IMR-90 (cell line): ENCODE measurements at regions not wholly inside any gene's neighbourhood (a gene's known extent, or its start where the extent isn't known, plus 50 kb on each side); places are given as distances from the start of the nearest gene placed in this dataset.

ENCODE experiments used
- ATAC-seq: fragments of 200-7000 bp; cut with Tn5 transposase; 2 replicates; pipeline ENCODE4 v1.9.1; 2020; ENCODE audit warnings: low read depth, mild to moderate bottlenecking, moderate library complexity
- BruUV-seq: library from RNA; stranded (reverse); fragments of 400-500 nt; replicated peaks from 2 replicates; lab custom pipeline; 2021; lab: Mats Ljungman, UMichigan
- CTCF ChIA-PET: fragments of 300-600 bp; formaldehyde crosslinking; extraction: SDS; loops from one replicate; lab custom pipeline; 2021; ENCODE audit warnings: antibody characterized with exemption; lab: Yijun Ruan, JAX
- POLR2A ChIA-PET: fragments of 300-600 bp; sonication (Branson Sonifier 250); formaldehyde crosslinking; loops from one replicate; lab custom pipeline; 2022; ENCODE audit warnings: antibody characterized with exemption; ENCODE audit not compliant: unreplicated experiment; lab: Charles Lee
- DNase-seq: peaks from one replicate; pipeline ENCODE4 v3.0.0; 2013
- H2AFZ ChIP-seq: replicated peaks from 2 replicates; pipeline ENCODE3; 2013; ENCODE audit warnings: low read length, mild to moderate bottlenecking; ENCODE audit not compliant: poor library complexity
- H2AK5ac ChIP-seq: 2 replicates; pipeline ENCODE4 v1.6.1; 2013; ENCODE audit warnings: low read depth, low read length, inconsistent platforms
- H2AK9ac ChIP-seq: replicated peaks from 2 replicates; pipeline ENCODE3; 2013; ENCODE audit warnings: mild to moderate bottlenecking, low read depth, low read length, moderate library complexity; ENCODE audit not compliant: poor library complexity
- H2BK120ac ChIP-seq: 2 replicates; pipeline ENCODE4 v1.6.1; 2013; ENCODE audit warnings: low read depth, low read length, inconsistent platforms
- H2BK15ac ChIP-seq: 3 replicates; pipeline ENCODE4 v1.6.1; 2013; ENCODE audit warnings: low read depth, low read length, inconsistent platforms
- H2BK20ac ChIP-seq: 2 replicates; pipeline ENCODE4 v1.6.1; 2013; ENCODE audit warnings: low read depth, mild to moderate bottlenecking, inconsistent platforms, low read length, moderate library complexity
- H2BK5ac ChIP-seq: 2 replicates; pipeline ENCODE4 v1.6.1; 2013; ENCODE audit warnings: mild to moderate bottlenecking, low read depth, low read length, inconsistent platforms; ENCODE audit not compliant: poor library complexity, severe bottlenecking
- H3K14ac ChIP-seq: replicated peaks from 2 replicates; pipeline ENCODE4 v1.6.1; 2013; ENCODE audit warnings: low read depth, low read length, inconsistent platforms
- H3K18ac ChIP-seq: 2 replicates; pipeline ENCODE4 v1.6.1; 2013; ENCODE audit warnings: low read depth, low read length, control low read depth
- H3K23ac ChIP-seq: 2 replicates; pipeline ENCODE4 v1.6.1; 2013; ENCODE audit warnings: low read depth, low read length, inconsistent platforms
- H3K27ac ChIP-seq: 2 replicates; pipeline ENCODE4 v1.5.1; 2013; ENCODE audit warnings: mild to moderate bottlenecking, control low read depth, low read length; ENCODE audit not compliant: insufficient read depth
- H3K27me3 ChIP-seq: 2 replicates; pipeline ENCODE4 v1.6.1; 2013; ENCODE audit warnings: low read length; ENCODE audit not compliant: control insufficient read depth, insufficient read depth
- H3K36me3 ChIP-seq: 2 replicates; pipeline ENCODE4 v1.6.1; 2013; ENCODE audit warnings: low read length, mixed read lengths; ENCODE audit not compliant: control insufficient read depth, insufficient read depth
- H3K4ac ChIP-seq: 2 replicates; pipeline ENCODE4 v1.6.1; 2013; ENCODE audit warnings: low read depth, low read length, inconsistent platforms
- H3K4me1 ChIP-seq: 2 replicates; pipeline ENCODE4 v1.6.1; 2013; ENCODE audit warnings: low read length, mixed read lengths; ENCODE audit not compliant: control insufficient read depth, insufficient read depth
- H3K4me2 ChIP-seq: 2 replicates; pipeline ENCODE4 v1.6.1; 2013; ENCODE audit warnings: low read depth, mild to moderate bottlenecking, control low read depth, low read length, moderate library complexity
- H3K4me3 ChIP-seq: 2 replicates; pipeline ENCODE4 v1.5.1; 2013; ENCODE audit warnings: low read depth, mild to moderate bottlenecking, control low read depth, low read length, moderate library complexity; ENCODE audit not compliant: insufficient read depth
- H3K56ac ChIP-seq: 2 replicates; pipeline ENCODE4 v1.6.1; 2013; ENCODE audit warnings: low read length, inconsistent platforms; ENCODE audit not compliant: insufficient read depth; ENCODE audit errors: extremely low read depth
- H3K79me1 ChIP-seq, 2 experiments: 2 replicates each; pipeline ENCODE4 v1.6.1; 2013; ENCODE audit warnings: low read length in 2 of 2, inconsistent platforms in 1 of 2, low read depth in 1 of 2
- H3K9ac ChIP-seq: 2 replicates; pipeline ENCODE4 v1.6.1; 2013; ENCODE audit warnings: low read depth, low read length, control low read depth
- H3K9me1 ChIP-seq: 2 replicates; pipeline ENCODE4 v1.6.1; 2013; ENCODE audit warnings: low read length, inconsistent platforms; ENCODE audit not compliant: insufficient read depth
- H3K9me3 ChIP-seq: 2 replicates; pipeline ENCODE4 v1.6.1; 2013; ENCODE audit warnings: low read length; ENCODE audit not compliant: control insufficient read depth, insufficient read depth
- H4K20me1 ChIP-seq: 2 replicates; pipeline ENCODE4 v1.6.1; 2013; ENCODE audit warnings: low read length, inconsistent platforms; ENCODE audit not compliant: insufficient read depth
- H4K5ac ChIP-seq: 2 replicates; pipeline ENCODE4 v1.6.1; 2013; ENCODE audit warnings: mild to moderate bottlenecking, low read depth, low read length, control low read depth
- H4K8ac ChIP-seq, 2 experiments: 2 replicates each; pipeline ENCODE4 v1.6.1; 2013; ENCODE audit warnings: low read depth in 2 of 2, low read length in 2 of 2, control low read depth in 1 of 2, inconsistent platforms in 1 of 2
- H4K91ac ChIP-seq: 2 replicates; pipeline ENCODE4 v1.6.1; 2013; ENCODE audit warnings: low read depth, low read length, inconsistent platforms; ENCODE audit not compliant: insufficient read depth
- CHD1 ChIP-seq: IDR thresholded peaks from 2 replicates; pipeline ENCODE4 v1.6.1; 2012; ENCODE audit warnings: low read depth, low read length, improper control_type of control experiment
- CTCF ChIP-seq: conservative IDR thresholded peaks from 2 replicates; pipeline ENCODE4 v1.5.1; 2012; ENCODE audit warnings: mild to moderate bottlenecking, low read depth, low read length, improper control_type of control experiment
- MAFK ChIP-seq: IDR thresholded peaks from 2 replicates; pipeline ENCODE4 v1.6.1; 2012; ENCODE audit warnings: low read depth, low read length, improper control_type of control experiment
- MAZ ChIP-seq: IDR thresholded peaks from 2 replicates; pipeline ENCODE4 v1.6.1; 2012; ENCODE audit warnings: low read depth, mild to moderate bottlenecking, low read length, improper control_type of control experiment, moderate library complexity, borderline replicate concordance
- RAD21 ChIP-seq: IDR thresholded peaks from 2 replicates; pipeline ENCODE4 v1.6.1; 2012; ENCODE audit warnings: low read length, improper control_type of control experiment
- RCOR1 ChIP-seq: IDR thresholded peaks from 2 replicates; pipeline ENCODE4 v1.6.1; 2012; ENCODE audit warnings: mild to moderate bottlenecking, low read length, improper control_type of control experiment; ENCODE audit not compliant: insufficient replicate concordance
- SMC3 ChIP-seq: fragments of 150-350 bp; IDR thresholded peaks from 2 replicates; pipeline ENCODE4 v1.6.1; 2016; ENCODE audit warnings: low read depth, mild to moderate bottlenecking, antibody characterized with exemption, low read length, moderate library complexity
- WGBS, 2 experiments: methylation state at CpG; one replicate each; pipeline versions ENCODE4 v1.1.5 to v1.1.7; 2013; ENCODE audit warnings: missing lambda C conversion rate in 2 of 2; ENCODE audit not compliant: insufficient read length in 1 of 2; ENCODE audit errors: extremely low coverage in 2 of 2; 5-methylcytosine and 5-hydroxymethylcytosine counted together
- dilution Hi-C: fragments of 300-500 bp; cut with HindIII; formaldehyde crosslinking; loops from one replicate; pipeline ENCODE4 v1.14.3; 2018; ENCODE audit warnings: low sequenced_read_pairs; ENCODE audit not compliant: unreplicated experiment
- in situ Hi-C: fragments of 300-500 bp; cut with MboI; formaldehyde crosslinking; loops from 3 replicates; pipeline ENCODE4 v1.14.3; 2019; ENCODE audit warnings: low sequenced_read_pairs, inconsistent platforms, mixed read lengths
- intact Hi-C: fragments of 100-400 bp; cut with micrococcal nuclease; formaldehyde crosslinking; loops from 2 replicates; pipeline ENCODE4 v1.10.0; 2022

- H3K23ac ChIP-seq: no peak overlapping the region; the same call in 1 of the 2 replicates
- H3K56ac ChIP-seq: peak overlapping the region; percentile 38; the same call in 1 of the 2 replicates
- peak overlapping the region; percentile 47 for H2AK9ac ChIP-seq
- no peak overlapping the region for H3K4me3 ChIP-seq
- no peak overlapping the region for H2BK15ac ChIP-seq
- peak overlapping the region; percentile 71 for H3K4ac ChIP-seq
- H3K79me1 ChIP-seq: peaks cover 16 to 40% of the 10 kb centered on the region in 2 experiments
- peak overlapping the region; percentile 53 for H2AFZ ChIP-seq
- H3K9ac ChIP-seq: no peak overlapping the region; the same call in 1 of the 2 replicates
- peak overlapping the region; percentile 29 for H2BK5ac ChIP-seq
- no peak overlapping the region for H4K5ac ChIP-seq
- H3K18ac ChIP-seq: no peak overlapping the region
- in situ Hi-C loops (loop anchor here (5.0 kb wide), 1 partner anchor 43 kb away; no protein-coding TSS in a partner anchor), dilution Hi-C loops (no loop called here), intact Hi-C loops (loop anchor here (2.0 kb wide), 1 partner anchor 109 kb away; no protein-coding TSS in a partner anchor)
- no peak overlapping the region; the same call in 1 of the 2 replicates for H4K91ac ChIP-seq
- ATAC-seq (no peak), DNase-seq (no peak)
- TF ChIP-seq RCOR1 (peak; percentile 76), CHD1 (no peak), MAFK (no peak), SMC3 (peak; percentile 24; the same call in 1 of the 2 replicates), CTCF (peak; percentile 43), RAD21 (peak; percentile 30; the same call in 1 of the 2 replicates), MAZ (peak; percentile 38; the same call in 1 of the 2 replicates)
- no peak overlapping the region for H2BK120ac ChIP-seq
- no peak overlapping the region for H3K4me2 ChIP-seq
- H3K36me3 ChIP-seq: peaks cover 55% of the 10 kb centered on the region
- peaks cover 51% of the 10 kb centered on the region for H4K20me1 ChIP-seq
- no peaks in the 10 kb centered on the region for H3K27me3 ChIP-seq
- peak overlapping the region in 1 of 2 experiments; percentile 39; a peak in 2 of 4 replicates for H4K8ac ChIP-seq
- H3K9me1 ChIP-seq: peaks cover 12% of the 10 kb centered on the region
- H3K14ac ChIP-seq: no peak overlapping the region
- peaks cover 11% of the 10 kb centered on the region for H3K4me1 ChIP-seq
- 80% methylated on average over 2 of the region's 15 CpGs; no CpG with 5 or more reads in 1 of the 2 experiments for WGBS, 2 experiments
- H3K9me3 ChIP-seq: no peaks in the 10 kb centered on the region
- no peak overlapping the region; the same call in 1 of the 2 replicates for H2AK5ac ChIP-seq
- CTCF ChIA-PET: interaction anchor here (0.6 to 1.0 kb wide), 3 partner anchors 45 to 902 kb away, joined by 3 to 4 read pairs (median 3); no protein-coding TSS in a partner anchor
- no TSS peak for BruUV-seq
- peak overlapping the region; percentile 16; the same call in 1 of the 2 replicates for H3K27ac ChIP-seq
- H2BK20ac ChIP-seq: no peak overlapping the region
- POLR2A ChIA-PET: no interaction called here
Observed at GRCh38 chr5:149429839-149430721, 51.0 kb upstream of the IL17B start.
